SU-DHL-6 (cell line): ENCODE measurements at regions not wholly inside any gene's neighbourhood (a gene's known extent, or its start where the extent isn't known, plus 50 kb on each side); places are given as distances from the start of the nearest gene placed in this dataset.

Source experiments
- CTCF ChIP-seq: fragments of 200-600 bp; sonication (generic); IDR thresholded peaks from one replicate; pipeline ENCODE4 v1.5.1; 2017; ENCODE audit warnings: antibody characterized with exemption, mild to moderate bottlenecking, low read length, moderate library complexity; ENCODE audit not compliant: insufficient read depth, poor library complexity, severe bottlenecking
- EZH2phosphoT487 ChIP-seq: fragments of 200-600 bp; sonication (generic), shearing (Covaris generic); conservative IDR thresholded peaks from 2 replicates; pipeline ENCODE4 v1.6.1; 2018; ENCODE audit warnings: mild to moderate bottlenecking, antibody characterized with exemption, low read length, moderate library complexity, mixed read lengths

GRCh38 chr2:239495175-239495574, 94.4 kb upstream of the HDAC4 start:
- TF ChIP-seq CTCF (no peak), EZH2phosphoT487 (no peak)
